Endothelial cell of umbilical vein (primary cell): ENCODE measurements at regions not wholly inside any gene's neighbourhood (a gene's known extent, or its start where the extent isn't known, plus 50 kb on each side); places are given as distances from the start of the nearest gene placed in this dataset.

ENCODE experiments used
- EZH2 ChIP-seq: IDR thresholded peaks from 2 replicates; pipeline ENCODE4 v1.6.1; 2012; ENCODE audit warnings: borderline replicate concordance, low read depth, mild to moderate bottlenecking, moderate library complexity, low read length, inconsistent platforms; ENCODE audit not compliant: severe bottlenecking
- POLR2A ChIP-seq: IDR thresholded peaks from 2 replicates; pipeline ENCODE4 v1.6.1; 2012; ENCODE audit warnings: low read depth, mild to moderate bottlenecking, control low read depth, low read length
- POLR2AphosphoS5 ChIP-seq: IDR thresholded peaks from 2 replicates; pipeline ENCODE4 v1.6.1; 2012; ENCODE audit warnings: low read depth, mild to moderate bottlenecking, control low read depth, low read length, moderate library complexity; ENCODE audit not compliant: insufficient read depth
- TF ChIP-seq, protein P1 (sequence below), 2 donors: IDR thresholded peaks; 1 replicate in 1 of 2; 2 replicates in 1 of 2; pipeline ENCODE4 v1.5.1; 2011; ENCODE audit warnings: low read length in 2 of 2, mild to moderate bottlenecking in 2 of 2, moderate library complexity in 2 of 2, control low read depth in 1 of 2, inconsistent platforms in 1 of 2, low read depth in 1 of 2; ENCODE audit not compliant: insufficient read depth in 1 of 2; ENCODE audit errors: extremely low read depth in 1 of 2
- TF ChIP-seq, protein P2 (sequence below): IDR thresholded peaks from 2 replicates; pipeline ENCODE4 v1.6.1; 2011; ENCODE audit not compliant: insufficient read depth, insufficient read length

DNA sequence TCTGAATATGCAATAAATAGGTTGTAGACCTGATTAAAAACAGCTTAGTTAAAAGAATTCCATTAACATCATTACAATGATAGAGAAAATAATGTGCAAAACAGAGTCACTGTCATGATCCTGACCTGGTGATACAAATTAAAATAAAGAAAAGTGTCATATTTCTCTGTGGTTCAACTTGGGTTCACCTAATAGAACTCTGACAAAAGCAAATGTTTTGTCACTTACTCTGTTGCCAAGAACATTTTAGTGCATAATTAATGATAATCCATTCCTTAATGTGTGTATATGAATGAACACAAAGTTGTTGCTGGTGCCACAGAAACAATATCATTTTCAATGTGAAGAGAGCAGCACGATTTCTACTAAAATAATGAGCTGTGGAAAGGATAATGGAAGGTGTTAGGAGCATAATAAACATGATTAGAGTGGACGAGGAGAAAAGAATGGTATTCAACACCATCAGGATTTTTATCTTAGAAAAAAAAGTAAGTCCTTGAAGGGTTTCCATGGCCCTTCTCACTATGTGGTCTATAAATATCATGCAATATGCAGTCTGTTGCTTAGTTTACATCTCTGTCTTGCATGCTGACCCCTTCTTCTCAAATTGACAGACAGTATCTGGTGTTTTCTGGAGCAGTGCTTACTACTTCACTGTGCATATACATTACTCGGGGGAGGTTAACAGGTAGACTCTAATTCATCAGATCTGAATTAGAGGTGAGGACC lies 656.6 kb upstream of the MMS22L start:
- TF ChIP-seq POLR2AphosphoS5 (no peak), EZH2 (no peak), POLR2A (no peak)
- TF ChIP-seq, protein P1, sequence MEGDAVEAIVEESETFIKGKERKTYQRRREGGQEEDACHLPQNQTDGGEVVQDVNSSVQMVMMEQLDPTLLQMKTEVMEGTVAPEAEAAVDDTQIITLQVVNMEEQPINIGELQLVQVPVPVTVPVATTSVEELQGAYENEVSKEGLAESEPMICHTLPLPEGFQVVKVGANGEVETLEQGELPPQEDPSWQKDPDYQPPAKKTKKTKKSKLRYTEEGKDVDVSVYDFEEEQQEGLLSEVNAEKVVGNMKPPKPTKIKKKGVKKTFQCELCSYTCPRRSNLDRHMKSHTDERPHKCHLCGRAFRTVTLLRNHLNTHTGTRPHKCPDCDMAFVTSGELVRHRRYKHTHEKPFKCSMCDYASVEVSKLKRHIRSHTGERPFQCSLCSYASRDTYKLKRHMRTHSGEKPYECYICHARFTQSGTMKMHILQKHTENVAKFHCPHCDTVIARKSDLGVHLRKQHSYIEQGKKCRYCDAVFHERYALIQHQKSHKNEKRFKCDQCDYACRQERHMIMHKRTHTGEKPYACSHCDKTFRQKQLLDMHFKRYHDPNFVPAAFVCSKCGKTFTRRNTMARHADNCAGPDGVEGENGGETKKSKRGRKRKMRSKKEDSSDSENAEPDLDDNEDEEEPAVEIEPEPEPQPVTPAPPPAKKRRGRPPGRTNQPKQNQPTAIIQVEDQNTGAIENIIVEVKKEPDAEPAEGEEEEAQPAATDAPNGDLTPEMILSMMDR (IDR thresholded peaks at IDR 0.05; ENCODE audit: extremely low read depth in 1 of 2, insufficient read depth in 1 of 2, low read depth in 1 of 2, low read length in 2 of 2): no peak
- TF ChIP-seq, protein P2, sequence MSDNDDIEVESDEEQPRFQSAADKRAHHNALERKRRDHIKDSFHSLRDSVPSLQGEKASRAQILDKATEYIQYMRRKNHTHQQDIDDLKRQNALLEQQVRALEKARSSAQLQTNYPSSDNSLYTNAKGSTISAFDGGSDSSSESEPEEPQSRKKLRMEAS: no peak
